GM12892 (cell line): ENCODE measurements at regions not wholly inside any gene's neighbourhood (a gene's known extent, or its start where the extent isn't known, plus 50 kb on each side); places are given as distances from the start of the nearest gene placed in this dataset.

Experiments
- POLR2A ChIP-seq: IDR thresholded peaks from 2 replicates; pipeline ENCODE4 v1.6.1; 2011; ENCODE audit warnings: low read depth, low read length, control low read depth
- POLR2AphosphoS5 ChIP-seq: IDR thresholded peaks from 2 replicates; pipeline ENCODE4 v1.6.1; 2011; ENCODE audit warnings: low read depth, low read length, control low read depth
- TAF1 ChIP-seq: IDR thresholded peaks from 2 replicates; pipeline ENCODE4 v1.6.1; 2011; ENCODE audit warnings: low read depth, mild to moderate bottlenecking, control low read depth, low read length, borderline replicate concordance

- TF ChIP-seq POLR2A (no peak), TAF1 (no peak), POLR2AphosphoS5 (no peak)
Measured at GRCh38 chr11:69398529-69399492, 82.7 kb upstream of the LINC01488 start.
